ENCODE measurements at regions not wholly inside any gene's neighbourhood (a gene's known extent, or its start where the extent isn't known, plus 50 kb on each side); places are given as distances from the start of the nearest gene placed in this dataset.

DNA sequence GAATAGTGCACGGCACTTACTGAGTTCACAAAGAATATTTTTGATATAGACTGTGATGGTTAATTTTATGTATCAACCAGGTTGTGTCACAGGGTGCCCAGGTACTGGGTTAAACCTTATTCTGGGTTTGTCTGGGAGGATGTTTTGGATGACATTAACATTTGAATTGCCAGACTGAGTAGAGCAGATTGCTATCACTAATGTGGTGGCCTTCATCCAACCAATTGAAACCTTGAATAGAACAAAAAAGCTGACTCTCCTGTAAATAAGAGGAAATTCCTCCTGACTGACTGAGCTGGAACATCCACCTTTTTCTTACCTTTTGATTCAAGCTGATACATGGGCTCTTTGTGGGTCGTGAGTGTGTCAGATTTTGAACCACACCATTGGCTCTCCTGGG lies 1424.4 kb upstream of the MIR17HG start:
- WGBS (ENCODE audit: insufficient coverage), result 85% methylated on average over 2 of the region's 2 CpGs
- DNase-seq, result no peak
- intact Hi-C loops (cut with micrococcal nuclease), result no loop called here
- no peaks in the 10 kb centered on the region for H3K4me1 ChIP-seq (ENCODE audit: control insufficient read depth, insufficient read depth, low read length)
- H3K9me3 ChIP-seq (ENCODE audit: control insufficient read depth, insufficient read depth, low read length), result peaks cover 5% of the 10 kb centered on the region
- Mint-ChIP-seq H3K4me1 (no peaks in the 10 kb centered on the region), H3K4me3 (no peak overlapping the region), H3K36me3 (no peaks in the 10 kb centered on the region), H3K9me3 (peaks cover 15 to 17% of the 10 kb centered on the region in 2 donors), H3K27me3 (ENCODE audit: low read depth in 2 of 2) (no peaks in the 10 kb centered on the region), H3K27ac (no peak overlapping the region)
- H3K36me3 ChIP-seq (ENCODE audit: control insufficient read depth, insufficient read depth, low read length), result no peaks in the 10 kb centered on the region
- no peak for ATAC-seq
- TF ChIP-seq, protein P1, sequence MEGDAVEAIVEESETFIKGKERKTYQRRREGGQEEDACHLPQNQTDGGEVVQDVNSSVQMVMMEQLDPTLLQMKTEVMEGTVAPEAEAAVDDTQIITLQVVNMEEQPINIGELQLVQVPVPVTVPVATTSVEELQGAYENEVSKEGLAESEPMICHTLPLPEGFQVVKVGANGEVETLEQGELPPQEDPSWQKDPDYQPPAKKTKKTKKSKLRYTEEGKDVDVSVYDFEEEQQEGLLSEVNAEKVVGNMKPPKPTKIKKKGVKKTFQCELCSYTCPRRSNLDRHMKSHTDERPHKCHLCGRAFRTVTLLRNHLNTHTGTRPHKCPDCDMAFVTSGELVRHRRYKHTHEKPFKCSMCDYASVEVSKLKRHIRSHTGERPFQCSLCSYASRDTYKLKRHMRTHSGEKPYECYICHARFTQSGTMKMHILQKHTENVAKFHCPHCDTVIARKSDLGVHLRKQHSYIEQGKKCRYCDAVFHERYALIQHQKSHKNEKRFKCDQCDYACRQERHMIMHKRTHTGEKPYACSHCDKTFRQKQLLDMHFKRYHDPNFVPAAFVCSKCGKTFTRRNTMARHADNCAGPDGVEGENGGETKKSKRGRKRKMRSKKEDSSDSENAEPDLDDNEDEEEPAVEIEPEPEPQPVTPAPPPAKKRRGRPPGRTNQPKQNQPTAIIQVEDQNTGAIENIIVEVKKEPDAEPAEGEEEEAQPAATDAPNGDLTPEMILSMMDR (IDR thresholded peaks at IDR 0.05), result no peak
- no peak overlapping the region for H3K27ac ChIP-seq (ENCODE audit: low read length)
- no peak overlapping the region for H3K4me3 ChIP-seq (ENCODE audit: low read length)
- H3K27me3 ChIP-seq (ENCODE audit: control insufficient read depth, insufficient read depth, low read length), result no peaks in the 10 kb centered on the region

DNA sequence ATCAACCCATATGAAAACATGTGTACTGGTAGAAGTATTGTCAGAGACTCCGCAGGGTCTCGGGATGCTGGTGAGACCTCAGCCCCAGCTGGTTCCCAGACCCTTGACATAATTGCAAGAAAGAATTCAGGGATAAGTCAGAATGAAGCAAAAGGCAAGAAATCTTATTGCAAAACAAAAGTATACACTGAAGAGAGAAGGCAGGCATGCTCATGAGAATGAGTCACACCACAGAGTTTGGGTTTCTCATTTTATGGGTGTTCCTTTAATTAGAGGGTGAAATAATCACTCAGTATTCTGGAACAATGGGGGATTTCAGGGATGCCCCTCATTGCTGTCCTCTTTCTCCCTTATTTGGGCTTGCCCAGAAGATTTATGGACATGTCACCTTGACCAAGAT lies 1423.8 kb upstream of the MIR17HG start:
- peaks cover 5% of the 10 kb centered on the region for H3K9me3 ChIP-seq (ENCODE audit: control insufficient read depth, insufficient read depth, low read length)
- H3K9me3 Mint-ChIP-seq, result peaks cover 15 to 17% of the 10 kb centered on the region in 2 donors
- H3K27ac Mint-ChIP-seq, result no peak overlapping the region
- H3K4me1 ChIP-seq (ENCODE audit: control insufficient read depth, insufficient read depth, low read length), result no peaks in the 10 kb centered on the region
- no peaks in the 10 kb centered on the region for H3K4me1 Mint-ChIP-seq
- intact Hi-C loops (cut with micrococcal nuclease), result no loop called here
- ATAC-seq, result no peak
- H3K4me3 ChIP-seq (ENCODE audit: low read length), result no peak overlapping the region
- no peaks in the 10 kb centered on the region for H3K27me3 ChIP-seq (ENCODE audit: control insufficient read depth, insufficient read depth, low read length)
- H3K36me3 Mint-ChIP-seq, result no peaks in the 10 kb centered on the region
- H3K4me3 Mint-ChIP-seq, result no peak overlapping the region
- no peaks in the 10 kb centered on the region for H3K36me3 ChIP-seq (ENCODE audit: control insufficient read depth, insufficient read depth, low read length)
- TF ChIP-seq, protein P1 (IDR thresholded peaks at IDR 0.05), result no peak
- no peak for DNase-seq
- no peaks in the 10 kb centered on the region for H3K27me3 Mint-ChIP-seq (ENCODE audit: low read depth in 2 of 2)
- WGBS (ENCODE audit: insufficient coverage), result 98% methylated on average over 2 of the region's 2 CpGs
- H3K27ac ChIP-seq (ENCODE audit: low read length), result no peak overlapping the region

DNA sequence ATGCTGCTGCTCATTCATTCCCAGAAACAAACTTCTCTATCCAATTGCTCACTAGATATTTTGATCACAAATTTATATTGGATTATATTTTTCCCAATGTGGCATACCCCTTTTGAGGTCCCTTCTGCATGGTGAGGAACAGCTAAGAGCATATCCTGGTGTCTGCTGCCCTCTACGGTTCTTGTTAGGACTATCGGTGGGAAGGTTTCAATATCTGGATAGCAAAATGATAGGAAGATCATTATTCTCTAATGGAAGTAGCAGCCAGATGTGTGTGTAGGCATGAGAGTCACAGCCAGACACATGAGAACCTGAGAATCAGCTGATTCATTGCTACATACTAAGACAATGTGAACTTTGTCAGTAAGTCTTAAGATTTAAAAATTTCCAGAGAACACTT lies 1422.4 kb upstream of the MIR17HG start:
- no peaks in the 10 kb centered on the region for H3K27me3 Mint-ChIP-seq (ENCODE audit: low read depth in 2 of 2)
- H3K36me3 Mint-ChIP-seq, result no peaks in the 10 kb centered on the region
- Histone ChIP-seq H3K27ac (ENCODE audit: low read length) (no peak overlapping the region), H3K9me3 (ENCODE audit: control insufficient read depth, insufficient read depth, low read length) (peaks cover 5% of the 10 kb centered on the region), H3K27me3 (ENCODE audit: control insufficient read depth, insufficient read depth, low read length) (no peaks in the 10 kb centered on the region), H3K36me3 (ENCODE audit: control insufficient read depth, insufficient read depth, low read length) (no peaks in the 10 kb centered on the region), H3K4me3 (ENCODE audit: low read length) (no peak overlapping the region), H3K4me1 (ENCODE audit: control insufficient read depth, insufficient read depth, low read length) (no peaks in the 10 kb centered on the region)
- TF ChIP-seq, protein P1 (IDR thresholded peaks at IDR 0.05), result no peak
- WGBS (ENCODE audit: insufficient coverage), result 68% methylated on average over 2 of the region's 2 CpGs
- H3K9me3 Mint-ChIP-seq, result peaks cover 15 to 17% of the 10 kb centered on the region in 2 donors
- ATAC-seq (no peak), DNase-seq (no peak)
- no peaks in the 10 kb centered on the region for H3K4me1 Mint-ChIP-seq
- H3K27ac Mint-ChIP-seq, result no peak overlapping the region
- intact Hi-C loops (cut with micrococcal nuclease), result no loop called here
- H3K4me3 Mint-ChIP-seq, result no peak overlapping the region

DNA sequence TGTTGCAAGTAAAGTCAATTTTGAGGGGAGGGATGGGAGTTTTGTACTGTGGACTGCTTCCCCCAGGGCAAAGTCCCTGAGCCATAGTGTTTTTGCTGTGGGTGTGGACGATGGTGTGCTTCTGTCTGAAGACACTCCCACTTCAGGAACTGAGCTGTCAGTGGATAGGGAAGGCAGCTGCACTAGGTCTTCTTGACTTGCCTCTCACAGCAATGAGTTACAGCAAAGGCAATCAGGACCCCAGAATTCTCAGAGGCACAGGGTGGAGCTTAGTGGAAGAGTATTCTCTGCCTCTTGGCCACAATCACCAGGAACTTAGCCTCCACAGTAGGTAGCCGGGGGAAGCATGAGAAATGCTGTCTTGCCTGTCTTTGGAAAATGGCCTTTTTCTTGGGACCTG lies 1416.6 kb upstream of the MIR17HG start:
- Histone ChIP-seq H3K4me3 (ENCODE audit: low read length) (no peak overlapping the region), H3K36me3 (ENCODE audit: control insufficient read depth, insufficient read depth, low read length) (no peaks in the 10 kb centered on the region), H3K27ac (ENCODE audit: low read length) (no peak overlapping the region), H3K27me3 (ENCODE audit: control insufficient read depth, insufficient read depth, low read length) (no peaks in the 10 kb centered on the region), H3K9me3 (ENCODE audit: control insufficient read depth, insufficient read depth, low read length) (peaks cover 3% of the 10 kb centered on the region), H3K4me1 (ENCODE audit: control insufficient read depth, insufficient read depth, low read length) (no peaks in the 10 kb centered on the region)
- no peaks in the 10 kb centered on the region for H3K27me3 Mint-ChIP-seq (ENCODE audit: low read depth in 2 of 2)
- H3K4me3 Mint-ChIP-seq, result no peak overlapping the region
- no peak overlapping the region for H3K27ac Mint-ChIP-seq
- DNase-seq (no peak), ATAC-seq (no peak)
- no peaks in the 10 kb centered on the region for H3K4me1 Mint-ChIP-seq
- intact Hi-C loops (cut with micrococcal nuclease), result no loop called here
- peaks cover 7% of the 10 kb centered on the region for H3K36me3 Mint-ChIP-seq
- 72% methylated on average over 2 of the region's 2 CpGs for WGBS (ENCODE audit: insufficient coverage)
- TF ChIP-seq, protein P1 (IDR thresholded peaks at IDR 0.05), result no peak
- peaks cover 14 to 17% of the 10 kb centered on the region in 2 donors for H3K9me3 Mint-ChIP-seq
